Suppressor macrophage (primary cell): ENCODE measurements at regions not wholly inside any gene's neighbourhood (a gene's known extent, or its start where the extent isn't known, plus 50 kb on each side); places are given as distances from the start of the nearest gene placed in this dataset.
A peak's percentile ranks its signal among the peaks of the same experiment; 100 is the strongest.

ENCODE experiments used
- DNase-seq, 4 experiments: peaks; one replicate each; pipeline ENCODE4 v3.0.0-alpha.2; 2020 to 2022

GRCh38 chr10:117638200-117638599 is 95.7 kb downstream of the EMX2 start:
- DNase-seq: no peak

GRCh38 chr10:117638664-117639200 is 96.2 kb downstream of the EMX2 start:
- no peak for DNase-seq

GRCh38 chr10:117640406-117640805 is 97.9 kb downstream of the EMX2 start:
- no peak for DNase-seq

GRCh38 chr10:117646718-117647117 is 104.2 kb downstream of the EMX2 start:
- DNase-seq: no peak

- DNase-seq: no peak
These were observed 104.8 kb downstream of the EMX2 start for GRCh38 chr10:117647306-117647705.

- DNase-seq: no peak
These were observed 108.6 kb downstream of the EMX2 start for GRCh38 chr10:117651121-117651520.

GRCh38 chr10:117652228-117653169 is 110.0 kb downstream of the EMX2 start:
- DNase-seq: no peak

- peak in 2 of 4 experiments; percentile 2 to 19 for DNase-seq
These were observed 110.6 kb downstream of the EMX2 start for GRCh38 chr10:117653170-117653515.

GRCh38 chr10:117654105-117654504 is 111.6 kb downstream of the EMX2 start:
- DNase-seq: no peak

GRCh38 chr10:117656385-117657367 is 114.1 kb downstream of the EMX2 start:
- no peak for DNase-seq

- no peak for DNase-seq
These were observed 118.8 kb downstream of the EMX2 start for GRCh38 chr10:117661316-117661715.

GRCh38 chr10:117662126-117662525 is 119.6 kb downstream of the EMX2 start:
- DNase-seq: no peak

- DNase-seq: no peak
These were observed 120.4 kb downstream of the EMX2 start for GRCh38 chr10:117662751-117663540.

- DNase-seq: no peak
These were observed 121.2 kb downstream of the EMX2 start for GRCh38 chr10:117663750-117664149.

GRCh38 chr10:117664288-117664687 is 121.7 kb downstream of the EMX2 start:
- DNase-seq: no peak

GRCh38 chr10:117666166-117666565 is 123.6 kb downstream of the EMX2 start:
- no peak for DNase-seq

GRCh38 chr10:117666965-117667364 is 124.4 kb downstream of the EMX2 start:
- no peak for DNase-seq

- DNase-seq: no peak
These were observed 125.3 kb downstream of the EMX2 start for GRCh38 chr10:117667831-117668230.

- no peak for DNase-seq
These were observed 125.9 kb downstream of the EMX2 start for GRCh38 chr10:117668327-117669008.

- DNase-seq: no peak
These were observed 126.6 kb downstream of the EMX2 start for GRCh38 chr10:117669122-117669521.

- DNase-seq: no peak
These were observed 127.8 kb downstream of the EMX2 start for GRCh38 chr10:117670116-117670904.
